ENCODE measurements at regions not wholly inside any gene's neighbourhood (a gene's known extent, or its start where the extent isn't known, plus 50 kb on each side); places are given as distances from the start of the nearest gene placed in this dataset.

DNA sequence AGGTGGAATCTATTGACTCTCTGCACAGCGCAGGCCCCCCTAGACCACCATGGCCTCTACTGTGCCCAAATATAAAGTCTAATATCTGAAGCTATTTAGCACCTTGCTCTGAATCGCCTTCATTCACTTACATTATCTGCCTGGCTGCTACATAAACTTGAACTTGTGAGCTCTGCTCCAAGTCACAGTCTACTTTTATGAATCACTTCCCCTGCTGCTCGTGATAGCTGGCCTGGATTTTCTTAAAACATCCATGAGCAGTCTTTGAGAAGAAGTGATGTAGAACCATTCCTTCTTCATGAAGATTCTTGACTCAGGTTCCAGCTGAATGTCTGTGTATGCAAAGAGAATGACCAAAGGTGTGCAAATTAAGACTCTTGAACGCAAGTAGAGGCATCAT lies 359.5 kb downstream of the RND3 start:
- no TSS peak for BruUV-seq (replicated peaks)
- H3K4me2 ChIP-seq (ENCODE audit: low read length), result no peak overlapping the region
- no peak for TF ChIP-seq EZH2 (IDR thresholded peaks at IDR 0.05; ENCODE audit: low read length, unreplicated experiment)
- TF ChIP-seq EZH2phosphoT487 (IDR thresholded peaks at IDR 0.05; ENCODE audit: borderline replicate concordance, low read length), result no peak
- TF ChIP-seq, protein P1, sequence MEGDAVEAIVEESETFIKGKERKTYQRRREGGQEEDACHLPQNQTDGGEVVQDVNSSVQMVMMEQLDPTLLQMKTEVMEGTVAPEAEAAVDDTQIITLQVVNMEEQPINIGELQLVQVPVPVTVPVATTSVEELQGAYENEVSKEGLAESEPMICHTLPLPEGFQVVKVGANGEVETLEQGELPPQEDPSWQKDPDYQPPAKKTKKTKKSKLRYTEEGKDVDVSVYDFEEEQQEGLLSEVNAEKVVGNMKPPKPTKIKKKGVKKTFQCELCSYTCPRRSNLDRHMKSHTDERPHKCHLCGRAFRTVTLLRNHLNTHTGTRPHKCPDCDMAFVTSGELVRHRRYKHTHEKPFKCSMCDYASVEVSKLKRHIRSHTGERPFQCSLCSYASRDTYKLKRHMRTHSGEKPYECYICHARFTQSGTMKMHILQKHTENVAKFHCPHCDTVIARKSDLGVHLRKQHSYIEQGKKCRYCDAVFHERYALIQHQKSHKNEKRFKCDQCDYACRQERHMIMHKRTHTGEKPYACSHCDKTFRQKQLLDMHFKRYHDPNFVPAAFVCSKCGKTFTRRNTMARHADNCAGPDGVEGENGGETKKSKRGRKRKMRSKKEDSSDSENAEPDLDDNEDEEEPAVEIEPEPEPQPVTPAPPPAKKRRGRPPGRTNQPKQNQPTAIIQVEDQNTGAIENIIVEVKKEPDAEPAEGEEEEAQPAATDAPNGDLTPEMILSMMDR (conservative IDR thresholded peaks at IDR 0.05; ENCODE audit: low read depth, low read length), result no peak
- H3K79me2 ChIP-seq (ENCODE audit: low read length), result no peaks in the 10 kb centered on the region
- ATAC-seq (peak; percentile 47), DNase-seq (peak; percentile 64)
- no peaks in the 10 kb centered on the region for H3K36me3 ChIP-seq (ENCODE audit: low read depth, low read length)
- H4K20me1 ChIP-seq (ENCODE audit: low read length), result no peaks in the 10 kb centered on the region
- H3K4me3 ChIP-seq (ENCODE audit: low read length), result no peak overlapping the region
- H3K9ac ChIP-seq (ENCODE audit: low read length), result no peak overlapping the region
- ChIA-PET POLR2A (ENCODE audit: unreplicated experiment) (interaction anchor here (0.6 kb wide), 2 partner anchors 22 to 360 kb away, joined by 4 read pairs; no protein-coding TSS in a partner anchor), CTCF (no interaction called here)
- no peaks in the 10 kb centered on the region for H3K27me3 ChIP-seq (ENCODE audit: low read length)
- H3K4me1 ChIP-seq (ENCODE audit: insufficient read depth, low read length), result peaks cover 43% of the 10 kb centered on the region
- H3K9me2 ChIP-seq (replicated peaks; ENCODE audit: low read length), result no peaks in the 10 kb centered on the region
- H2AFZ ChIP-seq (ENCODE audit: low read length), result no peak overlapping the region
- intact Hi-C loops (cut with micrococcal nuclease), result no loop called here
- H3F3A ChIP-seq (ENCODE audit: low read length, unreplicated experiment), result no peaks in the 10 kb centered on the region
- H3K9me3 ChIP-seq (ENCODE audit: low read length), result no peaks in the 10 kb centered on the region
- peak overlapping the region; percentile 39; the same call in 1 of the 2 replicates for H3K27ac ChIP-seq (ENCODE audit: low read length)

DNA sequence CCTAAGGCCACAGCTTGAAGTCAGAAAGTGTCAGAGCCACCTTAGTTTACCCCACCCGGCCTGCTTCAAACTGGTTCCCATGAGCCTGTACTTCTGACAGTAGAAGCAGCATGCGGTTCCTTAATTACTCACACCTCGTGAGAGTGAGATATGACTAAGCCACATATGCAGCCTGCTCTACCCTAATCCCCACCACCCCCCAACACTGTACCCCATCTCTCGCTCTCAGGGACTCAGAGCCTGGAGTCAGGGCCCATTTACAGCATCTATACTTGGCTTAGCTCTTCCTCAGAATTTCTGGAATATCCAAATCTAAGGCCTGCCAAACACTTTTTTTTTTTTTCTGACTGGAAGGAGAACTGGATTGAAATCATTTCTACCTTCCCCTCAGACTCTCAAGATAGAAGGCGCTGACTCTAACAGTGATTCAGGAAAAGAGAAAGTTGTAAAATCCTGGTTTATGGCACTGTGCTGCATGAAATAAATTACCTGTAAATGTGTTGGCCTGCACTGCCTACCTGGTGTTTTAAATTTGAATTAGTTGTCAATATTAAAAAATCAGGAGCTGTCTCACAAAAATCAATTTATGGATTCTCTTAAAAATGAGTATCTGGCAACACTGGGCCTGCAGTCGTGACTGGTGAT lies 360.0 kb downstream of the RND3 start:
- Histone ChIP-seq H2AFZ (ENCODE audit: low read length) (no peak overlapping the region), H3K4me1 (ENCODE audit: insufficient read depth, low read length) (peaks cover 39% of the 10 kb centered on the region), H3K9me3 (ENCODE audit: low read length) (no peaks in the 10 kb centered on the region), H3K79me2 (ENCODE audit: low read length) (no peaks in the 10 kb centered on the region), H3K4me3 (ENCODE audit: low read length) (no peak overlapping the region), H3K9me2 (replicated peaks; ENCODE audit: low read length) (no peaks in the 10 kb centered on the region), H3K36me3 (ENCODE audit: low read depth, low read length) (no peaks in the 10 kb centered on the region), H3K27me3 (ENCODE audit: low read length) (no peaks in the 10 kb centered on the region), H3F3A (ENCODE audit: low read length, unreplicated experiment) (no peaks in the 10 kb centered on the region), H3K27ac (ENCODE audit: low read length) (peak overlapping the region; percentile 39; the same call in 1 of the 2 replicates), H3K4me2 (ENCODE audit: low read length) (no peak overlapping the region), H3K9ac (ENCODE audit: low read length) (no peak overlapping the region), H4K20me1 (ENCODE audit: low read length) (no peaks in the 10 kb centered on the region)
- ChIA-PET CTCF (no interaction called here), POLR2A (ENCODE audit: unreplicated experiment) (interaction anchor here (0.6 kb wide), 1 partner anchor 360 kb away, joined by 4 read pairs; no protein-coding TSS in a partner anchor)
- ATAC-seq, result no peak
- TF ChIP-seq EZH2 (IDR thresholded peaks at IDR 0.05; ENCODE audit: low read length, unreplicated experiment) (no peak), EZH2phosphoT487 (IDR thresholded peaks at IDR 0.05; ENCODE audit: borderline replicate concordance, low read length) (no peak)
- TF ChIP-seq, protein P1 (conservative IDR thresholded peaks at IDR 0.05; ENCODE audit: low read depth, low read length), result no peak
- no peak for DNase-seq
- intact Hi-C loops (cut with micrococcal nuclease), result no loop called here
- BruUV-seq (replicated peaks), result no TSS peak

DNA sequence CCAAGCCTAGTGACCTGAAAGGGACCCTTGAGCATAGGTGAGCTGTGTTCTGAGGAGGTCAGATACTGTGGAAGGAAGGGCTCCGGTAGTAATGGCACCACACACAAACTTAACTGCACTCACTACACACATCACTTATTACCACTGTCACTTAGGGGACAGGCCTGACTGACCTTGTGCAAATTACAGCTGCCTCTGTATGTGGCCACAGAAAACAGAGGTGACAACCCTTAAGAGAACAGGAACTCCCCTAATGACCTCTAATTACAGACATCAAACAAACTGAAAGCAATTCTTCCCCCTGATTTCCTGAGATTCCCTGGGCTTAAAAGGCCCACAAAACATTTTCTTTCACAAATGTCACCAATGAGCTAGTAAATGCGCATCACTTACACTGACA lies 360.6 kb downstream of the RND3 start:
- no peaks in the 10 kb centered on the region for H3K36me3 ChIP-seq (ENCODE audit: low read depth, low read length)
- H3K4me2 ChIP-seq (ENCODE audit: low read length), result peak overlapping the region; percentile 11; the same call in 1 of the 2 replicates
- H3K4me1 ChIP-seq (ENCODE audit: insufficient read depth, low read length), result peaks cover 39% of the 10 kb centered on the region
- peak overlapping the region; percentile 10; the same call in 1 of the 2 replicates for H2AFZ ChIP-seq (ENCODE audit: low read length)
- no peak for ATAC-seq
- no peaks in the 10 kb centered on the region for H3K9me2 ChIP-seq (replicated peaks; ENCODE audit: low read length)
- H3K9me3 ChIP-seq (ENCODE audit: low read length), result no peaks in the 10 kb centered on the region
- H3K27me3 ChIP-seq (ENCODE audit: low read length), result no peaks in the 10 kb centered on the region
- no peak for TF ChIP-seq EZH2phosphoT487 (IDR thresholded peaks at IDR 0.05; ENCODE audit: borderline replicate concordance, low read length)
- TF ChIP-seq EZH2 (IDR thresholded peaks at IDR 0.05; ENCODE audit: low read length, unreplicated experiment), result no peak
- TF ChIP-seq, protein P1 (conservative IDR thresholded peaks at IDR 0.05; ENCODE audit: low read depth, low read length), result no peak
- no peaks in the 10 kb centered on the region for H3K79me2 ChIP-seq (ENCODE audit: low read length)
- CTCF ChIA-PET, result no interaction called here
- H3F3A ChIP-seq (ENCODE audit: low read length, unreplicated experiment), result no peaks in the 10 kb centered on the region
- no peak for DNase-seq
- BruUV-seq (replicated peaks), result no TSS peak
- no peak overlapping the region for H3K4me3 ChIP-seq (ENCODE audit: low read length)
- peak overlapping the region; percentile 43 for H3K27ac ChIP-seq (ENCODE audit: low read length)
- intact Hi-C loops (cut with micrococcal nuclease), result no loop called here
- POLR2A ChIA-PET (ENCODE audit: unreplicated experiment), result no interaction called here
- H3K9ac ChIP-seq (ENCODE audit: low read length), result peak overlapping the region; percentile 2; the same call in 1 of the 2 replicates
- no peaks in the 10 kb centered on the region for H4K20me1 ChIP-seq (ENCODE audit: low read length)

Data from PC-3 (cell line).